HCT116 (cell line): ENCODE measurements at regions not wholly inside any gene's neighbourhood (a gene's known extent, or its start where the extent isn't known, plus 50 kb on each side); places are given as distances from the start of the nearest gene placed in this dataset.

ENCODE experiments used
- ATF3 ChIP-seq: IDR thresholded peaks from 2 replicates; pipeline ENCODE4 v1.6.1; 2012
- CEBPB ChIP-seq: IDR thresholded peaks from 2 replicates; pipeline ENCODE4 v1.6.1; 2012; ENCODE audit warnings: low read depth
- CTCF ChIP-seq, 3 experiments: fragments of 200-600 bp in 1 of 3; sonication (generic) in 1 of 3; IDR thresholded peaks in 2 of 3; conservative IDR thresholded peaks in 1 of 3; 2 replicates each; pipeline ENCODE4 v1.5.1; 2012 to 2017; ENCODE audit warnings: low read depth in 2 of 3, low read length in 2 of 3, antibody characterized with exemption in 1 of 3, borderline replicate concordance in 1 of 3, control low read depth in 1 of 3, mild to moderate bottlenecking in 1 of 3, mixed read lengths in 1 of 3, mixed run types in 1 of 3, moderate library complexity in 1 of 3; ENCODE audit not compliant: insufficient read depth in 1 of 3
- JUND ChIP-seq: IDR thresholded peaks from 2 replicates; pipeline ENCODE4 v1.6.1; 2012
- MAX ChIP-seq: IDR thresholded peaks from 2 replicates; pipeline ENCODE4 v1.6.1; 2012
- POLR2A ChIP-seq: IDR thresholded peaks from 2 replicates; pipeline ENCODE4 v1.7.0; 2011; ENCODE audit warnings: borderline replicate concordance; ENCODE audit not compliant: insufficient read depth, insufficient read length; ENCODE audit errors: extremely low read depth
- POLR2AphosphoS5 ChIP-seq: IDR thresholded peaks from 2 replicates; pipeline ENCODE4 v1.6.1; 2011; ENCODE audit warnings: mild to moderate bottlenecking, low read depth, low read length, moderate library complexity
- REST ChIP-seq: IDR thresholded peaks from 2 replicates; pipeline ENCODE4 v1.6.1; 2012; ENCODE audit warnings: low read depth
- SIN3A ChIP-seq: IDR thresholded peaks from 2 replicates; pipeline ENCODE4 v1.6.1; 2012; ENCODE audit warnings: low read depth
- ZFX ChIP-seq: fragments of 450-650 bp; IDR thresholded peaks from 2 replicates; pipeline ENCODE4 v1.6.1; 2017
- ZNF274 ChIP-seq: fragments of 200-500 bp; sonication (Bioruptor generic); IDR thresholded peaks from 2 replicates; pipeline ENCODE4 v1.6.1; 2014; ENCODE audit warnings: mild to moderate bottlenecking, low read depth, low read length, inconsistent platforms

DNA sequence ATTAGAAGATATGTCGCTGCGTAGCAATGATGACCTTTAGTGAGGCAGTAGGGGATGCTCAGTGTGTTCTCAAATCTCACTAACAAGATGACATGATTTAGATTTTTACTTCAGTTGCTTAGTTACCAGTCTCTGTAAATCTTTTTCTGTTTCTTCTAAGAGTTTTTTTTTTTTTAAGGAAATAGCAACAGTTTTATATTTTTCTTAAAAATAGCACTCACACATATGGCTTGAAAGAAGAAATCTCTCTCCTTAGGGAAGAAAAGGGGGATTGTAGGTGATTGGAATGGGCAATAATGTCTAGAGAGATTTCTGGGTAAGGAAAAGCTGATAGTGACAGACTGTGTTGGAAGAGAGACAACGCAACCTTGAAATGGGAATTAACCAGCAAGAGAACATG, 524.6 kb upstream of the ARPP21 start:
- TF ChIP-seq ZNF274 (no peak), POLR2A (no peak), JUND (no peak), CTCF (IDR thresholded peaks at IDR 0.05 in 2 of 3, conservative IDR thresholded peaks at IDR 0.05 in 1 of 3; ENCODE audit: borderline replicate concordance in 1 of 3, insufficient read depth in 1 of 3, low read depth in 2 of 3, low read length in 2 of 3) (no peak), SIN3A (no peak), POLR2AphosphoS5 (no peak), REST (no peak), ATF3 (no peak), CEBPB (no peak), MAX (no peak), ZFX (no peak)
